ENCODE measurements at regions not wholly inside any gene's neighbourhood (a gene's known extent, or its start where the extent isn't known, plus 50 kb on each side); places are given as distances from the start of the nearest gene placed in this dataset.

GRCh38 chr5:6862306-6862705, 149.1 kb downstream of the TENT4A start:
- no peak for TF ChIP-seq CTCF (IDR thresholded peaks at IDR 0.05)
- TF ChIP-seq EZH2 (IDR thresholded peaks at IDR 0.05; ENCODE audit: borderline replicate concordance, insufficient read depth, low read depth, low read length, poor library complexity, severe bottlenecking): no peak
